ENCODE measurements at regions not wholly inside any gene's neighbourhood (a gene's known extent, or its start where the extent isn't known, plus 50 kb on each side); places are given as distances from the start of the nearest gene placed in this dataset.

DNA sequence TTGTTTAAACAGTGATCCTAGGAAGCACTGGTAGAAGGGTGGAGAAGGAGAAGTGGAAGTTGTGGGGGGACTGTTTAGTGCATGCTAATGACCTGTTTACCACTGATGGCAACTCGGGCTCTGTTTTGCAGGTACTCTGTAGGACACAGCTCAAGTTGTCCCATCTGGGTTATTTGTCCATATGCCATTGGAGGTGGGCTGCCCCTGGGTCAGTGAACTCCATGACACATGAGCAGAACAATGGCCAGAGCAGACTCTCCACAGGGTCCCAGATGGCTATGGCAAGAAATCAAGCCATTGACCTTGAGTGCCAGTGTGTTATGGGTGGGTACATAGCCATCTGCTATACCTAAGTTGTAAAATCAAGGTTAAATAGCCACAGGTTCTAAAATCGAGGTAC lies 175.9 kb downstream of the GAS1 start:
- Histone ChIP-seq H3K27ac (ENCODE audit: low read depth in 1 of 2, low read length in 1 of 2) (no peak overlapping the region), H3K9me3 (ENCODE audit: control insufficient read depth in 4 of 4, insufficient read depth in 3 of 4, low read length in 3 of 4) (peaks cover 0 to 3% (median under 1%) of the 10 kb centered on the region in 4 donors), H3K4me1 (ENCODE audit: control insufficient read depth in 5 of 5, insufficient read depth in 5 of 5, low read length in 5 of 5) (no peaks in the 10 kb centered on the region), H3K4me3 (no peak overlapping the region), H3K27me3 (ENCODE audit: control insufficient read depth in 3 of 3, insufficient read depth in 3 of 3, low read length in 2 of 3) (peaks cover 0 to 5% (median 3%) of the 10 kb centered on the region in 3 donors), H3K9ac (ENCODE audit: insufficient read depth in 1 of 2, low read length in 2 of 2) (no peak overlapping the region), H3K36me3 (ENCODE audit: control insufficient read depth in 4 of 4, insufficient read depth in 4 of 4, low read length in 4 of 4) (no peaks in the 10 kb centered on the region)
- DNase-seq (no peak), ATAC-seq (ENCODE audit: insufficient read depth, low FRiP score) (no peak)
- 61 to 78% methylated on average over 2 of the region's 2 CpGs for WGBS, 2 donors
- no peak for TF ChIP-seq CTCF (IDR thresholded peaks at IDR 0.05; ENCODE audit: control extremely low read depth, extremely low read depth)

DNA sequence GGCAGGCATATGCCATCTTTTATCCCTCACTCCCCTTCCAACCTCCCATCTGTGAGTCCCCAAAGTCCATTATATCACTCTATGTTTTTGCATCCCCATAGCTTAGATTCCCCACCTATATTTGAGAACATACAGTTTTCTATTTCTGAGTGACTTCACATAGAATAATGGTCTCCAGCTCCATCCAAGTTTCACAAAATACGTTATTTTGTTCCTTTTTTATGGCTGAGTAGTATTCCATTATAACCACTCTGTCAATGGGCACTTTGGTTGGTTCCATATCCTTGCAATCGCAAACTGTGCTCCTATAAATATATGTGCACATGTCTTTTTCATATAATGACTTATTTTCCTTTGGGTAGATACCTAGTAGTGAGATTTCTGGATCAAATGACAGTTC lies 178.6 kb downstream of the GAS1 start:
- WGBS, 2 donors: 82 to 90% methylated on average over 2 of the region's 2 CpGs
- no peak for DNase-seq
- Histone ChIP-seq H3K9ac (ENCODE audit: insufficient read depth in 1 of 2, low read length in 2 of 2) (no peak overlapping the region), H3K27me3 (ENCODE audit: control insufficient read depth in 3 of 3, insufficient read depth in 3 of 3, low read length in 2 of 3) (peaks cover 0 to 5% (median 3%) of the 10 kb centered on the region in 3 donors), H3K9me3 (ENCODE audit: control insufficient read depth in 4 of 4, insufficient read depth in 3 of 4, low read length in 3 of 4) (peaks cover 0 to 7% (median under 1%) of the 10 kb centered on the region in 4 donors), H3K27ac (ENCODE audit: low read depth in 1 of 2, low read length in 1 of 2) (no peak overlapping the region), H3K4me3 (no peak overlapping the region), H3K4me1 (ENCODE audit: control insufficient read depth in 5 of 5, insufficient read depth in 5 of 5, low read length in 5 of 5) (peaks cover 0 to 2% (median 0%) of the 10 kb centered on the region in 5 donors), H3K36me3 (ENCODE audit: control insufficient read depth in 4 of 4, insufficient read depth in 4 of 4, low read length in 4 of 4) (no peaks in the 10 kb centered on the region)
- TF ChIP-seq CTCF (IDR thresholded peaks at IDR 0.05; ENCODE audit: control extremely low read depth, extremely low read depth): no peak
- no peak for ATAC-seq (ENCODE audit: insufficient read depth, low FRiP score)

DNA sequence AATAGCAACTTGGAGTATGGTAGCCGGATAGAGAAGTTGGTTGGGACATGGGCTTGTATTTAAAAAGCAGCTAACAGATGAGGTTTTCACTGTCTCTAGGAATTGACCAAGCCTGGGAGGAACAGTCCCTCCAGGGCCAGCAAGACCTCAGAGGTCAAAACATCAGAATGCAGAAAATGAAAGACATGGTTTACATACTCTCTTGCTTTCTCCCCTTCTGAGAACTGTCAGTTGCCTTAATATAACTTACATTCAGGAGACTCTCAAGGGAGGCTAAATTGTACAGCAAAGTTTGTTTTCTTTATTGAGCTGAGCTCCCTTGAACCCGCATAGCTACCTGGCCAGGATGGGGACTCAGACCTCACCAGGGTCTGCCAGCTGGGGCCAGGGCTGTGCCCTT lies 179.3 kb downstream of the GAS1 start:
- H3K27me3 ChIP-seq (ENCODE audit: control insufficient read depth in 3 of 3, insufficient read depth in 3 of 3, low read length in 2 of 3): peaks cover 0 to 5% (median 3%) of the 10 kb centered on the region in 3 donors
- WGBS, 2 donors: 70 to 96% methylated on average over 2 of the region's 2 CpGs
- H3K4me3 ChIP-seq: no peak overlapping the region
- H3K27ac ChIP-seq (ENCODE audit: low read depth in 1 of 2, low read length in 1 of 2): no peak overlapping the region
- ATAC-seq (ENCODE audit: insufficient read depth, low FRiP score) (no peak), DNase-seq (no peak)
- no peak overlapping the region for H3K9ac ChIP-seq (ENCODE audit: insufficient read depth in 1 of 2, low read length in 2 of 2)
- no peaks in the 10 kb centered on the region for H3K36me3 ChIP-seq (ENCODE audit: control insufficient read depth in 4 of 4, insufficient read depth in 4 of 4, low read length in 4 of 4)
- H3K9me3 ChIP-seq (ENCODE audit: control insufficient read depth in 4 of 4, insufficient read depth in 3 of 4, low read length in 3 of 4): peaks cover 0 to 8% (median under 1%) of the 10 kb centered on the region in 4 donors
- TF ChIP-seq CTCF (IDR thresholded peaks at IDR 0.05; ENCODE audit: control extremely low read depth, extremely low read depth): no peak
- peaks cover 0 to 2% (median 0%) of the 10 kb centered on the region in 5 donors for H3K4me1 ChIP-seq (ENCODE audit: control insufficient read depth in 5 of 5, insufficient read depth in 5 of 5, low read length in 5 of 5)

DNA sequence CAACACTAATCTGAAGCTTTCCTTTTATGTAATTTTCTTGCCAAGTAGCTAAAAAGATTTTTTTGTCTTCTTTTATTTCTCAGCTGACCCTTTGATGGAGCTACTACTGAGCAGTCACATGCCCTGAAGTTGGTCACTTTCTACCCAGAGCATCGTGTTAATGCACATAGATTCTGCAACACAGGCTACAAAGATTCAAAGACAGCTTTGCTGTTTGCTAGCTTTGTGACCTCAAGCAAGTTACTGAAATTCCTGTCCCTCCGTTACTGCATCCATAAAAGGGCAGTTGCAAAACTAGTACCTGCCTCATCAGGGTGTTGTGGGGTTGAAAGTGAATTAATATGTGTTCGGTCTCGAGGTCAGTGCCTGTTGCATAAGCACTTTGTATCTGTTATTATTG lies 179.9 kb downstream of the GAS1 start:
- Histone ChIP-seq H3K9me3 (ENCODE audit: control insufficient read depth in 4 of 4, insufficient read depth in 3 of 4, low read length in 3 of 4) (peaks cover 0 to 8% (median under 1%) of the 10 kb centered on the region in 4 donors), H3K27ac (ENCODE audit: low read depth in 1 of 2, low read length in 1 of 2) (no peak overlapping the region), H3K4me1 (ENCODE audit: control insufficient read depth in 5 of 5, insufficient read depth in 5 of 5, low read length in 5 of 5) (peaks cover 0 to 2% (median 0%) of the 10 kb centered on the region in 5 donors), H3K4me3 (no peak overlapping the region), H3K36me3 (ENCODE audit: control insufficient read depth in 4 of 4, insufficient read depth in 4 of 4, low read length in 4 of 4) (no peaks in the 10 kb centered on the region), H3K27me3 (ENCODE audit: control insufficient read depth in 3 of 3, insufficient read depth in 3 of 3, low read length in 2 of 3) (peaks cover 0 to 3% (median 0%) of the 10 kb centered on the region in 3 donors), H3K9ac (ENCODE audit: insufficient read depth in 1 of 2, low read length in 2 of 2) (no peak overlapping the region)
- no peak for ATAC-seq (ENCODE audit: insufficient read depth, low FRiP score)
- TF ChIP-seq CTCF (IDR thresholded peaks at IDR 0.05; ENCODE audit: control extremely low read depth, extremely low read depth): no peak
- 69 to 81% methylated on average over 4 of the region's 4 CpGs for WGBS, 2 donors
- no peak for DNase-seq

Data from lung (tissue), 11 donors.